Stimulated activated naive CD8-positive, alpha-beta T cell treated with anti-CD3 and anti-CD28 coated beads, Interleukin-15, amount 100 ng/mL, for 72 hours (primary cell): ENCODE measurements at regions not wholly inside any gene's neighbourhood (a gene's known extent, or its start where the extent isn't known, plus 50 kb on each side); places are given as distances from the start of the nearest gene placed in this dataset.
"Not testable (repeated sequence)": the region's sequence is repeated elsewhere in the genome, so short reads cannot be mapped to it uniquely, and the experiment has no call there.

Experiments
- ATAC-seq: fragments of 150-1000 bp; cut with Tn5 transposase; 2 replicates; pipeline ENCODE4 v1.10.0; 2021; ENCODE audit warnings: mild to moderate bottlenecking, moderate library complexity
- DNase-seq, 2 donors: peaks; one replicate each; pipeline ENCODE4 v3.0.0; 2021 to 2022
- H3K27ac Mint-ChIP-seq, 2 donors: one replicate each; pipeline ENCODE4 v1.8.0; 2022; ENCODE audit warnings: mild to moderate bottlenecking in 2 of 2, mixed read lengths in 2 of 2, moderate library complexity in 2 of 2
- H3K27me3 Mint-ChIP-seq: one replicate; pipeline ENCODE4 v1.8.0; 2022; ENCODE audit warnings: mixed read lengths
- H3K4me1 Mint-ChIP-seq: one replicate; pipeline ENCODE4 v1.8.0; 2022; ENCODE audit warnings: mild to moderate bottlenecking, mixed read lengths
- H3K4me3 Mint-ChIP-seq, 2 donors: one replicate each; pipeline ENCODE4 v1.8.0; 2022; ENCODE audit warnings: mild to moderate bottlenecking in 2 of 2, mixed read lengths in 2 of 2, moderate library complexity in 1 of 2
- H3K9me3 Mint-ChIP-seq, 2 donors: one replicate each; pipeline ENCODE4 v1.8.0; 2022; ENCODE audit warnings: mixed read lengths in 2 of 2

DNA sequence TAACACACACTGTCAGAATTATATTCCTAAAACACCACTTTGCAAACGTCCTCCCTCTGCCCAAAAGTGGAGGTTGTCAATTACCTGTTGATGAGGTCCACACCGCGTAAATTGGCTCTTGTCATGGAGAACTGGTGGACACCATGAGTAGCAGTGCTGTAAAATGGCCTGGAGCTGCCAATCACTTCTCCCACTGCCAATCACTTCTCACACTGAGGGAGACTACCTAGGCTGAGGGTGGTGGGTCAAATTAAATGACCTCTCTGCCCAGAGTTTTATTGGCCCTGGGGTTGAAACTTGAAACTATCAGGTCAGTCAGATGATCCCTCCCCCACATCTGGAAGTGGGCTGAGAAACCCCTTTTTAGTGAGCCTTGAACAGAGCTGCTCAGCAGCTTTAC is 89.6 kb downstream of the SOWAHC start:
- Mint-ChIP-seq H3K4me1 (no peaks in the 10 kb centered on the region), H3K4me3 (no peak overlapping the region), H3K27me3 (peaks cover 42% of the 10 kb centered on the region), H3K9me3 (no peaks in the 10 kb centered on the region), H3K27ac (no peak overlapping the region)
- DNase-seq (no peak), ATAC-seq (no peak)

DNA sequence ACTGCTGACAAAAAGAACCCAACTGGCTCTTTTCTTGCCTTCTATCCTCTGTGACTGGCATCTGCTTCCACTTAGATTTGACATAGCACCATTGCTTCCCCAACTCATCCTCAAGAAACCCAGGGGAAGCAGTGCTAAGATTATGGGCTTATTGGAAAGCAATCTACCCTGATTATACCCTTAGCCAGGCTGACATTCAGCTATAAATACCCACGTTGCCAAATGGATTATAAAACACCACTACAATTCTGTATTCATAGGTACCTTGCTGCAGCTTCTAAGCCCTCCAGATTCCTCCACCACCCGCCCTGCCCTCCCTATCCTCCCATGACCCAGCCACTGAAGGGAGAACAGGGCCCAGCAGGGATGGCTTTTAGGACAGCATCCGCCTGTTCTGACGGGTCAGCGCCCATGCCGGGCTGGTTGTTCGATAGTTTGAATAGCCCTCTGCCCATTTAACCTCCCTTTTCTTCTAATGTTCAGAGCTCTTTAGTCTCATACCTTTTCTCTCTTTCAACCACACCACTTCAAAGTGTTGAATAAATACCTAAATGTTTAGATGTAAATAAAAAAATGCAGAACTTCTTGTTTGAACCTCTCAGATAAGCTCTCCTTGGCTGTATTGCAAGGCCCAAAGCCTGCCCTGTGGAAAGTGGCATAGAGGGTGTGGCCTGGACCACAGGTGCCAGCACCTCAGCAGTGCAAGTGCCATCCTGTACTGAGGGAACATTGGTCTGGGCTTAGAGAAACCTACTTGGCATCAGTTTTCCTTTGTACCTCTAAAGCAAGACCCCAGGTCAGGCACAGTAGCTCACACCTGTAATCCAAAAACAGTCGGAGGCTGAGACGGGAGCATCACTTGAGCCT is 86.6 kb upstream of the RGPD5 start:
- Mint-ChIP-seq H3K9me3 (no peaks in the 10 kb centered on the region), H3K4me1 (no peaks in the 10 kb centered on the region), H3K27ac (peak overlapping the region in 1 of 2 donors; percentile 3), H3K4me3 (no peak overlapping the region), H3K27me3 (peaks cover 15% of the 10 kb centered on the region)
- ATAC-seq (no peak), DNase-seq (no peak)

DNA sequence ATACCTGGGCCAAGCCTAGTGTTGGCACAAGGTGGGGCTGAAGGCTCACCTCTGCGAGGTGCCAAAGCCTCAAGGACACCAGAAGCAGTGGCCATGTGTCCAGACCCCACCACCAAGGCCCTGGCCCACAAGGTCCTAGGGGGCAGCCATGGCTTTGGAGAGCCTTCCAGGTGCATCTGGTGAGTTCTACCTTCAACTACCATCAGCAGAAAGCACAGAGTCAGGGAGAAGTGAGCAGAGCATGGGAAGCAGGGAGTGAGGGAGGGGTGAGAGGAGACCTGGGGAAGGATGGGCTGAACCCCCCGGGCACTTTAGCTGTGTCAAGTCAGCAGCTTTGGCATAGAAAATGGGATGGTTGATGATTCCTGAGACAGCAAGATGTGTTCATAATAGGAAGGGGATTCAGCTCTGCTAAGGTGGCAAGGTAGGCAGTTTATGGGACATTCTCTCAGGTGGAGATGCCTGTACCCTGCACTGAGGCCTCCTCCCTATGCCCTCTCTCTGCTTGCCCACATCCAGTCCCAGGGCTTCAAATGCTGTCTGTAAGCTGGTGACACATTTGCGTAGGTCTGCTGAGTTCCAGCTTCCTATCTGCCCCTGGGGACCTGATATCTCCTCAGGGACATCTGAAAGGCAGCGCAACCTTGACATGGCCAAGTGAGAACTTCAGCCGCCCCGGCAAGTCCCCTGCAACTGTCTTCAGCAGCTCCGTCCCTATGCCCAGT is 83.4 kb upstream of the RGPD5 start:
- ATAC-seq: no peak
- no peak overlapping the region for H3K4me3 Mint-ChIP-seq
- no peaks in the 10 kb centered on the region for H3K4me1 Mint-ChIP-seq
- peaks cover 9% of the 10 kb centered on the region for H3K27me3 Mint-ChIP-seq
- no peak overlapping the region for H3K27ac Mint-ChIP-seq
- H3K9me3 Mint-ChIP-seq: no peaks in the 10 kb centered on the region
- DNase-seq: no peak

DNA sequence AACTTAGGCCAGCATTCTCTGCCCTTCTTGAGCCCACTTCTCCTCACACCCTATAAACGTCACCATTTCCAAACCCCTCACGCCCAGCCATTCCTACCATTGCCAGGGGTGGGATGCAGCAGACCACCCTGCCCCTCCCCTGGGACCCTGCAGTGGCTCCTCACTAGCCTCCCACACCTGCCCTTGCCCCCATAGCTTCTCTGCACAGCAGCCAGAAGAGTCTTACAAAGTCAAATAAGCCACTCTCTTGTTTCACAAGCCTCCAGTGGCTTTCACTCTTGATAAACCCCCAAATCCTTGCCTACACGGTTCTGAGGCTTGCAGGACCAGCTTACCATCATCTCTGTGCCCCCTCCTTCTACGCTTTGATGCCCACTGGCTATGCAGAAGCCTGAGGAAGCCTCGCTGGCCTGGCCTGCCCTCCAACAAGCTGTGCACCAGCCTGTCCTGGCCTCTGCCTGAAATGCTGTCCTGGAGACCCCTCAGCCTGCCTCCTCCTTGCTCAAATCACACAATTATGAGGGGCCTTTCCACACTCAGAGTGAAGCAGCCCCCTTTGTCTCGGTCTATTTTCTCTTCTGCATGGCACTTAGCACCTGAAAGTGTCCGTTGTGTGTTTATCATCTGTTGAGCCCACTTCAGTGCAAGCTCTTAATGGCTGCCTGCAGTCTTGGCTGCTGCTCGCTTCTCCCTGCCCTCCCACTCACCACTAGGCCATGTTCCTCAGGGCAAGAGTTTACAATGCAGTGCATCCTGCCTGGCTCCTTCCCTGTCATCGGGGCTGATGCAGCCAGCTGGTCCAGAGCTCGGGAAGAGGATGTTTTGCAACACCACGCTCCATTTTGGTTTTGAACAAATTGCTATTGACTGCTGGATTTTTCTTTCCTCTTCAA is 82.6 kb upstream of the RGPD5 start:
- no peak for DNase-seq
- no peaks in the 10 kb centered on the region for H3K4me1 Mint-ChIP-seq
- H3K27me3 Mint-ChIP-seq: peaks cover 5% of the 10 kb centered on the region
- H3K9me3 Mint-ChIP-seq: no peaks in the 10 kb centered on the region
- H3K4me3 Mint-ChIP-seq: no peak overlapping the region
- ATAC-seq: no peak
- H3K27ac Mint-ChIP-seq: no peak overlapping the region

DNA sequence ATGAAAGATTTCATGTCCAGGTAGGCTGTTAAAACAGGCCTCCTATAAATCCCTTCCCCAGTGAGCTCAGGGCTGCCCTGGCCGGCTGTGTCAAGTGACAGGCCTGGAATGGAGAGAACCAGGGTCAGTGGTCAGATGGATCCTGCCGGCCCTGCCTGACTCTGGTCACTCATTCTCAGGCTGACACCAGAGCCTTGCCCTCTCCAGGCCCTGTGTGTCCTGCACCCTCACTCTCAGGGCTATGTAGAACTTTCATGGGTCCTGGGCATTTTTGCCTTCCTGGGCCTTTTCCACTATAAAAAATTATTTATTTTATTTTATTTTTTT is 82.0 kb upstream of the RGPD5 start:
- DNase-seq (no peak), ATAC-seq (no peak)
- peaks cover 5% of the 10 kb centered on the region for H3K27me3 Mint-ChIP-seq
- no peaks in the 10 kb centered on the region for H3K9me3 Mint-ChIP-seq
- H3K4me3 Mint-ChIP-seq: no peak overlapping the region
- no peak overlapping the region for H3K27ac Mint-ChIP-seq
- no peaks in the 10 kb centered on the region for H3K4me1 Mint-ChIP-seq

DNA sequence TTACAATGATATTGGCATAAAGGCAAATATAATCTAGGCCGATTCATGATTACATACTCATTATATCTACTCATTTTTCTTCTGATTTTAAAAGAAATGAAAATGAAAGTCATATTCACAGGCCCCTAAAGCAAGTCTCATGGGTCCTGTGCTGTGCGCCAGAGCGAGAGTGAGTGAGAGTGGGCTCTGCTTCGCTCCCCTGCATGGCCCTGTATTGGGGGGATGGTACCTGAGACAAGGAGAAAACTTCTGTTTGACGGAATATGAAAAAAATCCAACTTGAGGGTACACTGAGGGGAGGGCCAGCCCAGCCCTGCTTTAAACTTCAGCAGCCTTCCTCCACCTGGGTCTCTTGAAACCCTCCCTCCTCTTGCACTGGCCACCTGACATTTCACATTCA is 81.4 kb upstream of the RGPD5 start:
- Mint-ChIP-seq H3K4me1 (no peaks in the 10 kb centered on the region), H3K4me3 (no peak overlapping the region), H3K27ac (peak overlapping the region in 1 of 2 donors; percentile 33), H3K9me3 (no peaks in the 10 kb centered on the region), H3K27me3 (peaks cover 5% of the 10 kb centered on the region)
- ATAC-seq (no peak), DNase-seq (no peak)

DNA sequence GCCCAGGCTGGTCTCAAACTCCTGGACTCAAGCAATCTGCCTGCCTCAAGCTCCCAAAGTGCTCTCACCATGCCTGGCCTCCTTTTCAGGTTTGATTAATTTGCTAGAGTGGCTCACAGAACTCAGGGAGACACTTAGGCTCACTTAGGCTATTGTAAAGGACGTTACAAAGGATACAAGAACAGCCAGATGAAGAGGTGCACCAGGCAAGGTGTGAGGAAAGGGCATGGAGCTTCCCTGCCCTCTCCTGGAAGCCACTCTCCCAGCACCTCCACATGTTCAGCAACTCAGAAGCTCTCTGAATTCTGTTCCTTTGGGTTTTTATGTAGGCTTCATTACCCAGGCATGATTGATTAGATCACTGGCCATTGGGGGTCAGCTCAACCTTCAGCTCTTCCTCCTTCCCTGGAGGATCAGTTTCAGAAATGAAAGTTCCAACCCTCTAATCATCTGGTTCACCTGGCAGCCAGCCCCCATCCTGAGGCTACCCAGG is 78.7 kb upstream of the RGPD5 start:
- no peaks in the 10 kb centered on the region for H3K9me3 Mint-ChIP-seq
- H3K27me3 Mint-ChIP-seq: peaks cover 5% of the 10 kb centered on the region
- DNase-seq: no peak
- ATAC-seq: no peak
- H3K4me3 Mint-ChIP-seq: no peak overlapping the region
- H3K4me1 Mint-ChIP-seq: no peaks in the 10 kb centered on the region
- no peak overlapping the region for H3K27ac Mint-ChIP-seq

DNA sequence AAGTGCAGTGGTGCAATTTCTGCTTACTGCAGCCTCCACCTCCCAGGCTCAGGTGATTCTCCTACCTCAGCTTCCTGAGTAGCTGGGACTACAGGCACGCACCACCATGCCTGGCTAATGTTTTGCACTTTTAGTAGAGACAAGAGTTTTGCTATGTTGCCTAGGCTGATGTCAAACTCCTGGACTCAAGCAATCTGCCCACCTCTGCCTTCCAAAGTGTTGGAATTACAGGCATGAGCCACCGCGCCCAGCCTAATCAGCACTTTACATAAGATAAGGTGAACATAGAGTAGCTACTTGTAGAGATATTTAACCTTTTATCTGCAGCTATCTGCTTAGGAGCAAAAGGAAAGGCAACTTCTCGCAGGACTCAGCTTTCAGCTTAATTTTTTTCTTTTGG is 77.5 kb upstream of the RGPD5 start:
- H3K9me3 Mint-ChIP-seq, H3K27ac Mint-ChIP-seq, H3K27me3 Mint-ChIP-seq, ATAC-seq, H3K4me1 Mint-ChIP-seq, H3K4me3 Mint-ChIP-seq, DNase-seq: not testable (repeated sequence)

DNA sequence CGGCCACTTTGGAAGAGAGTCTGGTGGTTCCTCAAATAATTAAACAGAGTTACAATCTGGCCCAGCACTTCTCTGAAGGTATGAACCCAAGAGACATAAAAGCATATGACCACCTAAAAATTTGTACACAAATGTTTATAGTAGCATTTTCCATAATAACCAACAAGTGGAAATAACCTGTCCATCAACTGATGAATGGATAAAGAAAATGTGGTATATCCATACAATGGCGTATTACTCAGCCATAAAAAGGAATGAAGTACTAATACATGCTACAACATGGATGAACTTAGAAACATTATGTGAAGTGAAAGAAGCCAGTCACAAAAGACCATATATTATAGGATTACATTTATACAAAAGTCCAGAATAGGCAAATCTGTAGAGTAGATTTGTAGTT is 76.0 kb upstream of the RGPD5 start:
- H3K27me3 Mint-ChIP-seq: peaks cover 5% of the 10 kb centered on the region
- H3K4me1 Mint-ChIP-seq: no peaks in the 10 kb centered on the region
- no peak overlapping the region for H3K4me3 Mint-ChIP-seq
- ATAC-seq (no peak), DNase-seq (no peak)
- H3K27ac Mint-ChIP-seq: no peak overlapping the region
- no peaks in the 10 kb centered on the region for H3K9me3 Mint-ChIP-seq

DNA sequence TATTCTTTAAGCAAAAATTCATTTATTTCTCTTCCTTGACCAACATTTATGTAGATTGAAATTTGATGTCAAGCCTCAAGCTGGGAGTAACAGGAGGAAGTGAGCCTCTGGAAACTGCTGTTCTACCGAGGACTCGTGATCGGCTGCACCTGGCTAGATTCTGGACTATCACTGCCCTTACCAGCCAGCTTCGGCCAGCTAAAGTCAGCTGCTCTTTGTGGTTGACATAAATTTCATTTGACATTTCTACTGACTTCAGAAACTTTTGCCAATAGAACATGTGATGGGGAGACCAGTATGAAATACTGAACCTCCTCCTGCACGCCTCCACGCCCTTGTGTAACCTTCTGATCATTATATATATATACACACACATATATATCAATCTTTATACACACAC is 74.2 kb upstream of the RGPD5 start:
- H3K27ac Mint-ChIP-seq: no peak overlapping the region
- no peaks in the 10 kb centered on the region for H3K9me3 Mint-ChIP-seq
- H3K27me3 Mint-ChIP-seq: peaks cover 19% of the 10 kb centered on the region
- H3K4me1 Mint-ChIP-seq: no peaks in the 10 kb centered on the region
- DNase-seq (no peak), ATAC-seq (no peak)
- H3K4me3 Mint-ChIP-seq: no peak overlapping the region

DNA sequence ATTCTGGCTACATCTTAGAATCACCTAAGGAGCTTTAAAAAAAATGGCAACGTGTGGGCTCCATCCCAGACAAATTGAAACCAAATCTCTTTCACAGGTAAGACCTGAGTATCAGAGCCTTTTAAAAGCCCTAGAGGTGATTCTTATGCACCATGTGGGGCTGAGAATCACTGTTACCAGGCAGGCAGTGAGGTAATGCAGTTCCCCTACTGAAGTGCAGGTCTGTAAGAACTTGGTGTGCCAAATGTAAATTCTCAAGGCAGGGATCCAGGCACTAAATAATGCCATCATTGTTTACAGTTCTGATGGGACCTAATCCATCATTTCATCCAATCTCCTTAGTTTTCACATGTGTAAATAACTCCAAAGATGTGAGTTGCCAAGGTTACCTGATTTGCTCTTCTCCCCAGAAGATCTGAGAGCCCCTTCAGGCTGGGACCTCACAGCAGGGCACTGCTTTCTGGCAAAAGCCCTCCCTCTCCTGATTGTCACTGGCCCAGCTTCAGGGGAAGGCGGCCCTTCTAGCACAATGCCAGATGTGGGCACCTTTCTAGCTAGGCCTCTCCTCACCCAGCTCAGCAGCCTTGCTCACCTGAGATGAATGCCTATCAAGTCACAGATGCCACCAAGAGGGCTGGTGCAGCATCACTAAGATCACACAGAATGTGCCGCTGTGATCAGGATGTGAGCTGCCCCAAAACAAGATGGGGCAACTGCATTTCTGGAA is 73.6 kb upstream of the RGPD5 start:
- DNase-seq (no peak), ATAC-seq (no peak)
- Mint-ChIP-seq H3K4me1 (no peaks in the 10 kb centered on the region), H3K9me3 (no peaks in the 10 kb centered on the region), H3K27me3 (peaks cover 21% of the 10 kb centered on the region), H3K4me3 (no peak overlapping the region), H3K27ac (no peak overlapping the region)

DNA sequence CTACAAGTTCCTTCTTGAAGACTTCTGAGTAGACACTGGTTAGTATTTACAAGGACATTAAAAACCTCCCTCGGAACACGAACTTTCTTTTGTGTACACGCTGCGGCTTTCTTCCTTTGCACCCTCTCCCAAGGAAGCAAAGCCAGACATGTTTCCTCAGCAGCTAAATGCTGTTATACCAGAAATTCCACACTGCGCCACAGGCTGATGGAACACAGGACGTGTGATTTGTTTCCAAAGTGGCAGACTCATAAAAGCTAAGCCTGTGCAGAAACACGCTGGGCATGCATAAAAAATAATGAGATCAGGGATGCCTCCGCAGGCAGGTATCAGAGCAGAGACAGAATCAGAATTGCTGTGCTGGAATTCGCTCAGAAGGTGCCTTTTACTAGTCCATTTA is 73.0 kb upstream of the RGPD5 start:
- ATAC-seq (no peak), DNase-seq (no peak)
- H3K4me3 Mint-ChIP-seq: no peak overlapping the region
- H3K9me3 Mint-ChIP-seq: no peaks in the 10 kb centered on the region
- H3K4me1 Mint-ChIP-seq: no peaks in the 10 kb centered on the region
- peaks cover 20% of the 10 kb centered on the region for H3K27me3 Mint-ChIP-seq
- no peak overlapping the region for H3K27ac Mint-ChIP-seq

DNA sequence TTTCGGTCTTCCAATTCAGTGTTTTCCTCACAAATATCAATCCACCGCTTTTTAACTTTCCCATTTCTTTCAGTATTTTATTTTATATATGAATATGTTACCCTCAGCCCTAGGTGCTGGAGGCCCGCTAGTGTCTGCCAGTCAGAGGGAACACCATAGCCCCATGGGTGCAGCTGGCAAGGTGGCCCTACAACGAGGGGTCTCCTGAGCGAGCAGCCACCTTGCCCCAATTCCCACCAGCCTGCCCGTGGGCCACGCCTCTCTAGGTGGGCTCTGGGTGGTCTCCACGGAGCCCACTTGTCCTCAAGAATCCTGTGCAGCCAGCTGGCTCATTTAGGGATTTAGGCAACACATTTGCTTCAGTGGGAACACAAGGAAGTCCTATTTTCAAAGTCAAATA is 72.5 kb upstream of the RGPD5 start:
- ATAC-seq: no peak
- Mint-ChIP-seq H3K9me3 (no peaks in the 10 kb centered on the region), H3K27me3 (peaks cover 25% of the 10 kb centered on the region), H3K4me1 (no peaks in the 10 kb centered on the region), H3K4me3 (no peak overlapping the region), H3K27ac (no peak overlapping the region)
- DNase-seq: no peak

DNA sequence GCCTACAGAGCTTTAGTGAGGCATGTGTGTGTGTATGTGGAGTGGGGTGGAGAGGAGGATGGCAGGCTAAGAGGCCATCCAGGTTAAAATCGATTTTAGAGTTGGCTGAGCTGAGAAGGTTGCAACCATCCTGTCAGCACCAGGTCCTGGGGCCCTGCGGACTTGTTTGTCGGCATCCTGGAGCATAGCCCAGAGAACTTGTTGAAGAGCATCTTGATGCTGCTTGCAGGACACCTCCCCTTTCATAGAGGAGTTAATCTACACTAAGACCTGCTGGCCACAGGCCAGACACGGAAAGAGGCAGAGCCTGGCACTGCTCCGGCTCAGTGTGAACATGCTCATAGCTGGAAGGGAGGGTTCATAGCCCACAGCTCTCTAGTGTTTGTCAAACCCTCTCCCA is 72.1 kb upstream of the RGPD5 start:
- no peaks in the 10 kb centered on the region for H3K4me1 Mint-ChIP-seq
- ATAC-seq (no peak), DNase-seq (no peak)
- H3K27me3 Mint-ChIP-seq: peaks cover 29% of the 10 kb centered on the region
- H3K27ac Mint-ChIP-seq: no peak overlapping the region
- H3K4me3 Mint-ChIP-seq: no peak overlapping the region
- H3K9me3 Mint-ChIP-seq: no peaks in the 10 kb centered on the region

DNA sequence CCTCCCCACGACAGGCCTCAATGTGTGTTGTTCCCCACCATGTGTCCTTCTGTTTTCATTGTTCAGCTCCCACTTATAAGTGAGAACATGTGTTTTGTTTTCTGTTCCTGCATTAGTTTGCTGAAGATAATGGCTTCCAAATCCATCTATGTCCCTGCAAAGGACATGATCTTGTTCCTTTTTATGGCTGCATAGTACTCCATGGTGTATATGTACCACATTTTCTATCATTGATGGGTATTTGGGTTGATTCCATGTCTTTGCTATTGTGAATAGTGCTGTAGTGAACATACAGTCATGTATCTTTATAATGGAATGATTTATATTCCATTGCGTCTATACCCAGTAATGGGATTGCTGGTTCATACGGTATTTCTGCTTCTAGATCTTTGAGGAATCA is 71.5 kb upstream of the RGPD5 start:
- not testable (repeated sequence) for H3K9me3 Mint-ChIP-seq, ATAC-seq, H3K4me3 Mint-ChIP-seq, H3K27ac Mint-ChIP-seq, DNase-seq, H3K4me1 Mint-ChIP-seq
- peaks cover 32% of the 10 kb centered on the region for H3K27me3 Mint-ChIP-seq
